PC-3 (cell line): ENCODE measurements at regions not wholly inside any gene's neighbourhood (a gene's known extent, or its start where the extent isn't known, plus 50 kb on each side); places are given as distances from the start of the nearest gene placed in this dataset.

ENCODE experiments used
- CTCF ChIP-seq: fragments of 300-600 bp; sonication (generic); conservative IDR thresholded peaks from 2 replicates; pipeline ENCODE4 v1.5.1; 2017; ENCODE audit warnings: antibody characterized with exemption, low read depth, mild to moderate bottlenecking, low read length
- EZH2 ChIP-seq: fragments of 300-600 bp; sonication (generic); IDR thresholded peaks from one replicate; pipeline ENCODE4 v1.6.1; 2017; ENCODE audit warnings: antibody characterized with exemption, mild to moderate bottlenecking, low read length; ENCODE audit not compliant: unreplicated experiment

- TF ChIP-seq CTCF (no peak), EZH2 (no peak)
These were observed 100.7 kb downstream of the ICOS start for GRCh38 chr2:204037286-204037685.
